GM12892 (cell line): ENCODE measurements at regions not wholly inside any gene's neighbourhood (a gene's known extent, or its start where the extent isn't known, plus 50 kb on each side); places are given as distances from the start of the nearest gene placed in this dataset.

ENCODE experiments used
- POLR2A ChIP-seq: IDR thresholded peaks from 2 replicates; pipeline ENCODE4 v1.6.1; 2011; ENCODE audit warnings: low read depth, low read length, control low read depth
- POLR2AphosphoS5 ChIP-seq: IDR thresholded peaks from 2 replicates; pipeline ENCODE4 v1.6.1; 2011; ENCODE audit warnings: low read depth, low read length, control low read depth
- TAF1 ChIP-seq: IDR thresholded peaks from 2 replicates; pipeline ENCODE4 v1.6.1; 2011; ENCODE audit warnings: low read depth, mild to moderate bottlenecking, control low read depth, low read length, borderline replicate concordance

GRCh38 chr13:47299304-47299703, 402.5 kb upstream of the HTR2A start:
- TF ChIP-seq POLR2A (no peak), TAF1 (no peak), POLR2AphosphoS5 (no peak)
